Ovary (tissue), 3 donors: ENCODE measurements at regions not wholly inside any gene's neighbourhood (a gene's known extent, or its start where the extent isn't known, plus 50 kb on each side); places are given as distances from the start of the nearest gene placed in this dataset.

Experiments used
- EP300 ChIP-seq: sonication (generic); formaldehyde crosslinking; IDR thresholded peaks from one replicate; pipeline ENCODE4 v1.6.1; 2017; ENCODE audit warnings: antibody characterized with exemption
- POLR2A ChIP-seq: fragments of 450-650 bp; IDR thresholded peaks from one replicate; pipeline ENCODE4 v1.6.1; 2017; ENCODE audit warnings: antibody characterized with exemption, mild to moderate bottlenecking, moderate library complexity
- TF ChIP-seq, protein P1 (sequence below), 3 donors: fragments of 450-650 bp in 2 of 3; fragments of 200-600 bp in 1 of 3; IDR thresholded peaks; one replicate each; pipeline versions ENCODE4 v1.5.1 to v1.8.0; 2016 to 2022; ENCODE audit warnings: antibody characterized with exemption in 3 of 3, mild to moderate bottlenecking in 1 of 3
- donor health status: DM: no; HTN: no; CAD: no.

DNA sequence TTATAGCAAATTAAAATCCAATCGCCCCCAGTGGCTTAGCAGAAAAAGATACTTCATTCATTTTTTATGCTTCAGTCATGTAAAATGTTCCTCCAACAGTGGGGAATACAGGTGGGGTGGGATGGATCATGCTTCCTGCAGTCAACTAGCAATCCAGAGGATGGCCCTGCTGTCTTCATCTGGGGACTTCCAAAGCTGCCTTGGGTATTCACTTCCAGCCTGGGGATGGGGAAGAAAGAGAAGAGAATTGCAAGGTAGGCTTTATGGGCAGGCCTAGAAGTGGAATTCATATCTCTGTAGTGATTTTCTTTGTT lies 354.8 kb upstream of the SLCO3A1 start:
- TF ChIP-seq EP300 (no peak), POLR2A (no peak)
- TF ChIP-seq, protein P1, sequence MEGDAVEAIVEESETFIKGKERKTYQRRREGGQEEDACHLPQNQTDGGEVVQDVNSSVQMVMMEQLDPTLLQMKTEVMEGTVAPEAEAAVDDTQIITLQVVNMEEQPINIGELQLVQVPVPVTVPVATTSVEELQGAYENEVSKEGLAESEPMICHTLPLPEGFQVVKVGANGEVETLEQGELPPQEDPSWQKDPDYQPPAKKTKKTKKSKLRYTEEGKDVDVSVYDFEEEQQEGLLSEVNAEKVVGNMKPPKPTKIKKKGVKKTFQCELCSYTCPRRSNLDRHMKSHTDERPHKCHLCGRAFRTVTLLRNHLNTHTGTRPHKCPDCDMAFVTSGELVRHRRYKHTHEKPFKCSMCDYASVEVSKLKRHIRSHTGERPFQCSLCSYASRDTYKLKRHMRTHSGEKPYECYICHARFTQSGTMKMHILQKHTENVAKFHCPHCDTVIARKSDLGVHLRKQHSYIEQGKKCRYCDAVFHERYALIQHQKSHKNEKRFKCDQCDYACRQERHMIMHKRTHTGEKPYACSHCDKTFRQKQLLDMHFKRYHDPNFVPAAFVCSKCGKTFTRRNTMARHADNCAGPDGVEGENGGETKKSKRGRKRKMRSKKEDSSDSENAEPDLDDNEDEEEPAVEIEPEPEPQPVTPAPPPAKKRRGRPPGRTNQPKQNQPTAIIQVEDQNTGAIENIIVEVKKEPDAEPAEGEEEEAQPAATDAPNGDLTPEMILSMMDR (IDR thresholded peaks at IDR 0.05) = no peak
